Activated naive CD8-positive, alpha-beta T cell treated with anti-CD3 and anti-CD28 coated beads, Interleukin-2, amount 10 ng/mL, durations not matched to agents 7 days and 5 days (primary cell): ENCODE measurements at regions not wholly inside any gene's neighbourhood (a gene's known extent, or its start where the extent isn't known, plus 50 kb on each side); places are given as distances from the start of the nearest gene placed in this dataset.
"Not testable (repeated sequence)": the region's sequence is repeated elsewhere in the genome, so short reads cannot be mapped to it uniquely, and the experiment has no call there.

Experiments used
- ATAC-seq: fragments of 150-1000 bp; cut with Tn5 transposase; one replicate; pipeline ENCODE4 v1.10.0; 2021; ENCODE audit warnings: low read depth, moderate library complexity
- POLR2A ChIA-PET: fragments of 350-600 bp; sonication (Branson Sonifier 250); formaldehyde crosslinking; loops from one replicate; lab custom pipeline; 2021; ENCODE audit warnings: antibody characterized with exemption; lab: Charles Lee
- DNase-seq: peaks from one replicate; pipeline ENCODE4 v3.0.0; 2021
- H3K27ac Mint-ChIP-seq: one replicate; pipeline ENCODE4 v1.8.0; 2022; ENCODE audit warnings: mild to moderate bottlenecking, mixed read lengths
- H3K27me3 Mint-ChIP-seq: one replicate; pipeline ENCODE4 v1.8.0; 2022; ENCODE audit warnings: mild to moderate bottlenecking, moderate library complexity, mixed read lengths
- H3K36me3 Mint-ChIP-seq: one replicate; pipeline ENCODE4 v1.8.0; 2021; ENCODE audit warnings: mild to moderate bottlenecking, mixed read lengths
- H3K4me1 Mint-ChIP-seq: one replicate; pipeline ENCODE4 v1.8.0; 2021; ENCODE audit warnings: mixed read lengths
- H3K4me3 Mint-ChIP-seq: one replicate; pipeline ENCODE4 v1.8.0; 2022; ENCODE audit warnings: mild to moderate bottlenecking, moderate library complexity, mixed read lengths
- H3K9me3 Mint-ChIP-seq: one replicate; pipeline ENCODE4 v1.8.0; 2021; ENCODE audit warnings: mixed read lengths

DNA sequence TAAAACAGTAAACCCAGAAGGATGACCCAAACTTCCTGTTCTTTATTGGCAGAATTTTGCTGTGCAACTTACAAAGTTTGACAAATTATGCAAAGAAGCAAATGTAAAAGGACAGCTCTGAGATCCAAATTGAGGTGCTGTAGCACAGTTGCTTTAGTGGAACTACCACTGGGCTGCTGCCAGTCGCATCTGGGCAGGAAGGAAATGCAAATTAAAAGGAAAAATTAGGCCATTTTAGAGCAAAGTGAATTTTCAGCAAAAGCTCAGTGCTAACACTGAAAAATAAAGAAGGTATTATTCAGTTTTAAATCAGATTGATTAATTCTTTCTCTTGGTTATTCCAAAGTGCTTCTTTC, 104.5 kb downstream of the ZMAT3 start:
- no peak overlapping the region for H3K27ac Mint-ChIP-seq

DNA sequence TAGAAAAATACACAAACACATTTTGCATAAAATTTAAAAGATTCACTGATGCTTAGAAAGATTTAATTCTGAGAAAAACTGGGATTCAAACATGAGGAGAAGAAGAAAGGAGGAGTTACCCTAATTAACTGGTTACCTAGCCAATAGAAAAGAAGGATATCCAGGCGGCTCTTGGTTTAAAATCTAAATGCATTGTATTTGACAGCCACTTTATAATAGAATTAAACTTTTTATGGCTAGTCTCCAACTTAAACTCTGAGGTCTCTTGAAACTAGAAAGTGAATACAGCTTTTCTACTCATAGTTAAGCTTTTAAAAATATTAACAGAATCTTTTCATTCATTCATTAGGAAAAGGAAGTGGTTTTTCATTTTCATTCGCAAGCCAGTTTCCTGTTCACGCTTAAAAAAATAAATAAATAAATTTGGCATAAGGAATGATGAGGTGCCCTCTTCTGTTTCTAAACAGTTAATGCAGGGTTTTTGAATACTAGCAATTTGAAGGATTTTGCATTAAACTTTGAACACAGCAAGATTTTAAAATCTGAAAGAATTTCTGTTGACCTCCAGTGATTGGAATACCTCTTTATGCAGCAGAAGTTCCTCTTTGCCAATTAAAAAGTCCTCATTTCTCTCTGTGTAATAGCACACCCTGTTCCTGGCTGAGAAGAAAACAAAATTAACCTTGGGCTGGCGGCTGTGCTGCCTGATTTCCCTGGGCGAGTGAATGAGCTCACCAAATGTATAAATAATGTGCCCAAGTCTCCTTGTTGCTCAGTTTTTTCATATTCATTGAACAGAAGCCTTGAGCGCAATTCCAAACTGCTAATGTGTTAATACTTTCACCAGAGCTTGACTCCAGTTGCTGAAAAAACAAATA, 105.1 kb downstream of the ZMAT3 start:
- H3K36me3 Mint-ChIP-seq = peaks cover 3% of the 10 kb centered on the region
- DNase-seq (no peak), ATAC-seq (no peak)
- peaks cover 11% of the 10 kb centered on the region for H3K4me1 Mint-ChIP-seq
- peak overlapping the region; percentile 22 for H3K4me3 Mint-ChIP-seq
- H3K9me3 Mint-ChIP-seq = no peaks in the 10 kb centered on the region
- peaks cover 2% of the 10 kb centered on the region for H3K27me3 Mint-ChIP-seq
- POLR2A ChIA-PET = no interaction called here
- no peak overlapping the region for H3K27ac Mint-ChIP-seq

More for the DNA sequence above, 104.5 kb downstream of the ZMAT3 start:
- no peak overlapping the region for H3K4me3 Mint-ChIP-seq
- H3K27me3 Mint-ChIP-seq = peaks cover 2% of the 10 kb centered on the region
- H3K4me1 Mint-ChIP-seq = peaks cover 11% of the 10 kb centered on the region
- H3K36me3 Mint-ChIP-seq = peaks cover 3% of the 10 kb centered on the region
- no peak for ATAC-seq
- POLR2A ChIA-PET = no interaction called here
- no peaks in the 10 kb centered on the region for H3K9me3 Mint-ChIP-seq
- DNase-seq = no peak

DNA sequence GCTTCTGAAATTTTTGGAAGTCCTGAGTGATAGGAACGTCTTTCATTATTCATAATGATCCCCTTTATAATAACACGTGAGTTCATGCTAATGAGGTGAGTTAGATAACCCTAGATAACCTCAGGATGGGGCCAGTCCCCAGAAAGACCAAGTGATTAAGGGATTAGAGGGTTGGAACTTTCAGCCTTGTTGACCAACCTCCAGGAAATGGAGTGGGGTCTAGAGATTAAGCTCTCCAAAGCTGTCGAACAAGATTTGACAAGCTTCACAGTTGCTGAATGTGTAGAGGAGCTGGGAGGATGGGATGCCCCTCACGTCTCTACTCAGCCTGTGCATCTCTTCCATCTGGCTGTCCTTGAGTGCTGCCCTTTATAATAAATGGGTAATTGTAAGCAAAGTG, 107.1 kb downstream of the ZMAT3 start:
- Mint-ChIP-seq H3K36me3 (no peaks in the 10 kb centered on the region), H3K27me3 (peaks cover 2% of the 10 kb centered on the region), H3K9me3 (peaks cover 2% of the 10 kb centered on the region), H3K4me1 (peaks cover 13% of the 10 kb centered on the region), H3K4me3 (no peak overlapping the region), H3K27ac (no peak overlapping the region)
- ATAC-seq (no peak), DNase-seq (no peak)
- POLR2A ChIA-PET = no interaction called here

DNA sequence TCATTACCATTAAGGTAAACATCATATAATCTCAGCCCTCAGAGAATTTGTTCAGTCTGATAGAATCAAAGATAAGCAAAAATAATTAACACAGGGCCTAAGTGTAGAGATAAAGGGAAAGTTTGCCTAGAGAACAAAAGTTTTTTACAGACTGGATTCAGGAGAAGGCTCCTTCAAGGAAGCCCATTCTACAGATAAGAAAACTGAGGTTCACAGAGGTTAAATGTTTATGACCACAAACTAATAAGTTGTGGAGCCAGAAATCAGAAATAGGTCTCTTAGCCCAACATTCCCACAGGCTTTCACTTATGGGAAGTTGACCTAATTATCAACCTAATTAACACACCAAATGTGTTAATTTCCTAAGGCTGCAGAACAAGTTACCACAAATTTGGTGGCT, 110.7 kb downstream of the ZMAT3 start:
- no peaks in the 10 kb centered on the region for H3K27me3 Mint-ChIP-seq
- H3K36me3 Mint-ChIP-seq = no peaks in the 10 kb centered on the region
- H3K4me1 Mint-ChIP-seq = peaks cover 1% of the 10 kb centered on the region
- no peak for DNase-seq
- POLR2A ChIA-PET = no interaction called here
- no peak for ATAC-seq
- no peak overlapping the region for H3K27ac Mint-ChIP-seq
- no peak overlapping the region for H3K4me3 Mint-ChIP-seq
- peaks cover 4% of the 10 kb centered on the region for H3K9me3 Mint-ChIP-seq

DNA sequence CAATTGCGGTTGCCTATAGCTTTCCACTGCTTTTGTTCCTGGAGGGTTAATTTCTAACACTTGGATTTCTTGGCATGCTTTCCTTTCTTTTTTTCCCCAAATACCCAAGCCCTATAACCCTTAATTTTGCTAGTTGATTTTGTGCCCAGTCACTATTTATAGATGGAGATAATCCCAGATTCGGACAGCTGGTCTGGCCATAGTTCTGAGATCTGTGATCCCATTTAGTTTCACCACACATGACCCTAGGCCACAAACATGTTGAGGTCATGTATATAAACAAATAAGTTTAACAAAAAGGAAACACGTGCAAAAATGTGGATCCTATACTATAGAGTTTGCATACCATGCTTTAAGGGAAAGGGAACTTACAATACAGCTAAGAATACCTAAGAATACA, 111.4 kb downstream of the ZMAT3 start:
- Mint-ChIP-seq H3K4me1 (peaks cover 1% of the 10 kb centered on the region), H3K36me3 (no peaks in the 10 kb centered on the region), H3K4me3 (no peak overlapping the region), H3K27ac (no peak overlapping the region), H3K27me3 (no peaks in the 10 kb centered on the region), H3K9me3 (peaks cover 4% of the 10 kb centered on the region)
- POLR2A ChIA-PET = no interaction called here
- ATAC-seq (no peak), DNase-seq (no peak)

DNA sequence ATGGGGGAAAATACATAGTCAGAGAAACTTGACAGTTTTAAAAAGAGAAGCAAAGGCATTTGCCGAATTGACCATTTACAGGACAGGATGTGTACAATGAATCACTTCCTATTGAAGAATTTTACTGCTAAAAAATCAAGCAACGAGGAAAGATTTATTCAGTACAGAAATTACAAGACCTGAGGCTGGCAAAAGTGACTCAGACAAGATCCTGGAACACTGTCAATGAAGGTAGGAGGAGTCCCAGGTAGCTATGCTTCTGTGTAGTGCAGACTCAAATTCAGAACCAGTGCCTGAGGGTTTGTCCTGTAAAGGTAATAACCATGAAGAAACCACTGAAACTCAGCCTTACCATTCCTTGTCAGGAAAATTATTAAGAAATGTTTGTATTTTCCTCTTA, 120.9 kb downstream of the ZMAT3 start:
- ATAC-seq (no peak), DNase-seq (no peak)
- POLR2A ChIA-PET = no interaction called here
- Mint-ChIP-seq H3K4me3 (no peak overlapping the region), H3K27ac (no peak overlapping the region), H3K27me3 (no peaks in the 10 kb centered on the region), H3K9me3 (peaks cover 7% of the 10 kb centered on the region), H3K4me1 (no peaks in the 10 kb centered on the region), H3K36me3 (no peaks in the 10 kb centered on the region)

DNA sequence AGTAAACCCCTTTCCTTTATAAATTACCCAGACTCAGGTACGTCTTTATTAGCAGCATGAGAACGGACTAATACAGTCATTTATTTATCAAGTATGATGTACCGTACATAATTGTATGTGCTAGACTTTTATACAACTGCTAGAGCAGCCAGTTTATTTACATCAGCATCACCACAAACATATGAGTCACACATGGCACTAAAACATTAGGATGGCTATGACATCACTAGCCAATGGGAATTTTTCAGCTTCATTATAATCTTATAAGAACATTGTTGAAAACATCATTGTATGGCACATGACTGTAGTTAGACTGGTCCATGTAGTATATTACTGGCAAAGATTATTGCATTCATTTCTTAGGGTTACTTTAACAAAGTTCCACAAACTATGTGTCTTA, 121.7 kb downstream of the ZMAT3 start:
- no peaks in the 10 kb centered on the region for H3K4me1 Mint-ChIP-seq
- no peak for DNase-seq
- H3K27ac Mint-ChIP-seq = no peak overlapping the region
- peaks cover 7% of the 10 kb centered on the region for H3K9me3 Mint-ChIP-seq
- no peaks in the 10 kb centered on the region for H3K27me3 Mint-ChIP-seq
- no peak overlapping the region for H3K4me3 Mint-ChIP-seq
- POLR2A ChIA-PET = no interaction called here
- no peak for ATAC-seq
- no peaks in the 10 kb centered on the region for H3K36me3 Mint-ChIP-seq

DNA sequence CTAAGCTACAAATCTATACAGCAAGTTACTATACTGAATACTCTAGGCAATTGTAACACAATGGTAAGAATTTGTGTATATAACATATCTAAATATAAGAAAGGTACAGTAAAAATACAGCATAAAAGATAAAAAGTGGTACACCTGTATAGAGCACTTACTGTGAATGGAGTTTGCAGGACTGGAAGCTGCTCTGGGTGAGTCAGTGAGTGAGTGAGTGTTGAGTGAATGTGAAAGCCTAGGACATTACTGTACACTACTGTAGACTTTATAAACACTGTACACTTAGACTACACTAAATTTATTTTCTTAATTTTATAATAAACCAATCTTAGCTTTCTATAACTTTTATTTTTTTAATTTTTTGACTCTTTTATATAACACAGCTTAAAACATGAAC, 123.1 kb downstream of the ZMAT3 start:
- Mint-ChIP-seq H3K27ac (no peak overlapping the region), H3K4me3 (no peak overlapping the region), H3K36me3 (no peaks in the 10 kb centered on the region), H3K9me3 (peaks cover 10% of the 10 kb centered on the region), H3K4me1 (no peaks in the 10 kb centered on the region), H3K27me3 (no peaks in the 10 kb centered on the region)
- POLR2A ChIA-PET = no interaction called here
- ATAC-seq (no peak), DNase-seq (no peak)

DNA sequence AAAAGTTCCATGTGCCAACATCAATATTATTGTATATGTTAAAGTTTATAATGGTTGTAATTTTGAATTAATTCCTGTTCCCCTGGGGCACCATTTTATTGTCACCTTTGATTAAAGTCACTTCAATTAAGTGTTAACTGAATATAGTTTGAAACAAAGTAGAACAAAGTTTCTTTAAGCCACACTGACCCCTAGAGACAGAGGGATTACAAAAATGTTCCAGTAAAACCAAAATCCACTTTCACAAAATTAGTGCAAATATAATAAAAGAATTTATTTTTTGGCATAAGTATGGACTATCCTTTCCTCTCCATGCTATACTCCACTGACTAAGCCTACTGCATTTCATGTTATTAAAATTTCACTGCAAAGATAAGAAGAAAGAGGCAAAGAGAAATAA, 123.9 kb downstream of the ZMAT3 start:
- Mint-ChIP-seq H3K4me1 (no peaks in the 10 kb centered on the region), H3K27me3 (no peaks in the 10 kb centered on the region), H3K9me3 (peaks cover 10% of the 10 kb centered on the region), H3K36me3 (no peaks in the 10 kb centered on the region), H3K27ac (no peak overlapping the region), H3K4me3 (no peak overlapping the region)
- DNase-seq (no peak), ATAC-seq (no peak)
- POLR2A ChIA-PET = no interaction called here

DNA sequence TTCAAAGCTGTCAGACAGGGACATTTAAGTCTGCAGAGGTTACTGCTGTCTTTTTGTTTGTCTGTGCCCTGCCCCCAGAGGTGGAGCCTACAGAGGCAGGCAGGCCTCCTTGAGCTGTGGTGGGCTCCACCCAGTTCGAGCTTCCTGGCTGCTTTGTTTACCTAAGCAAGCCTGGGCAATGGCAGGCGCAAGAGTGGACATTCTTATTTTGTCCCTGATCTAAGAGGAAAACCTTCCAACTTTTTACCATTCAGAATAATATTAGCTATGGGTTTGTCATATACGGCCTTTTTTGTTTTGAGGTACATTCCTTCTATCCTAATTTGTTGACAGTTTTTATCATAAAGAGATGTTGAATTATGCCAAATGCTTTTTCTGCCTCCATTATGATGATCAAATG, 129.3 kb downstream of the ZMAT3 start:
- not testable (repeated sequence) for H3K9me3 Mint-ChIP-seq

DNA sequence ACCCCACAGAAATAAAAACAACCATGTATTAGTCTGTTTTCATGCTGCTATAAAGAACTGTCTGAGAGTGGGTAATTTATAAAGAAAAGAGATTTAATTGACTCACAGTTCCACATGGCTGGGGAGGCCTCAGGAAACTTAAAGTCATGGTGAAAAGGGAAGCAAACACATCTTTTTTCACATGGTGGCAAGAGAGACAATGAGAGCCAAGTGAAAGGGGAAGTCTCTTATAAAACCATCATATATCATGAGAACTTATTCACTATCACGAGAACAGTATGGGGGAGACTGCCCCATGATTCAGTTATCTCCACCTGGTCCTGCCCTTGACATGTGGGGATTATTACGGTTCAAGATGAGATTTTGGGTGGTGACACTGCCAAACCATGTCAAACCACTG, 141.5 kb downstream of the ZMAT3 start:
- ATAC-seq (no peak), DNase-seq (no peak)
- H3K27ac Mint-ChIP-seq = no peak overlapping the region
- no peaks in the 10 kb centered on the region for H3K4me1 Mint-ChIP-seq
- POLR2A ChIA-PET = no interaction called here
- H3K27me3 Mint-ChIP-seq = no peaks in the 10 kb centered on the region
- peaks cover 22% of the 10 kb centered on the region for H3K9me3 Mint-ChIP-seq
- H3K36me3 Mint-ChIP-seq = no peaks in the 10 kb centered on the region
- H3K4me3 Mint-ChIP-seq = no peak overlapping the region

More for the DNA sequence above, 129.3 kb downstream of the ZMAT3 start:
- H3K36me3 Mint-ChIP-seq, H3K4me1 Mint-ChIP-seq, ATAC-seq, POLR2A ChIA-PET, H3K27ac Mint-ChIP-seq, DNase-seq, H3K4me3 Mint-ChIP-seq, H3K27me3 Mint-ChIP-seq: not testable (repeated sequence)

DNA sequence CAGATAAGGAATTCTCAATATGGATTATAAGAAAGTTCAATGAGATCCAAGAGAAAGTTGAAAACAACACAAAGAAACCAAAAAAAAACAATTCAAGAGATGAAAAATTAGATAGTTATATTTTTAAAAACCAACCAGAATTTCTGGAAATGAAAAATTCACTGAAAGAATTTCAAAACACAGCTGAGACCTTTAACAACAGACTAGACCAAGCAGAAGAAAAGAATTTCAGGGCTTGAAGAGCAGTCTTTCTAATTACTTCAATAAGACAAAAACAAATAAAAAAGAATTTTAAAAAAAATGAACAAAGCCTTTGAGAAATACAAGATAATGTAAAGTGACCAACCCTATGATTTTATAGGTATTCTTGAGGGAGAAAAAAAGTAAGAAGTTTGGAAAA, 155.4 kb downstream of the ZMAT3 start:
- POLR2A ChIA-PET = no interaction called here
- Mint-ChIP-seq H3K9me3 (peaks cover 16% of the 10 kb centered on the region), H3K4me1 (no peaks in the 10 kb centered on the region), H3K36me3 (no peaks in the 10 kb centered on the region), H3K27ac (no peak overlapping the region), H3K4me3 (no peak overlapping the region), H3K27me3 (peaks cover 2% of the 10 kb centered on the region)
- no peak for DNase-seq
- ATAC-seq = no peak

DNA sequence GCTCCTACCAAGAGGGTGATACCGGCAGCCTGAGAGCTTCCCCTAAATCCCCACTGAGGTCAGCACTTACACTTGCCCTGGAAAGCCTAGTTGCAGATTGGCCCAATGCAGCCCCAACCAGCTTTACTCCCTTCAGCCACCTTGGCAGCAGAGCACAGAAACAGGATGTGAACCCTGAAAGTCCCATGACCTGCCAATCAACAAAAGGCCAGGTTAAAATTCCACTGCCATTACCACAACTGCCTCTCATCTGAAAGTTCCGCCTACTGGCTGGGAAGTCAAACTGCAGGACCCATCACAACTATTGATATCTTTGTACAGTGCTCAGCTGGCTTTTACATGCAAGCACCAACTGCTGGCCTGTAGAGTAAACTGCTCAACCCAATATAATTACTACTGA, 156.2 kb downstream of the ZMAT3 start:
- no peak for DNase-seq
- POLR2A ChIA-PET = no interaction called here
- no peak for ATAC-seq
- Mint-ChIP-seq H3K27me3 (peaks cover 2% of the 10 kb centered on the region), H3K27ac (no peak overlapping the region), H3K36me3 (no peaks in the 10 kb centered on the region), H3K9me3 (peaks cover 16% of the 10 kb centered on the region), H3K4me3 (no peak overlapping the region), H3K4me1 (no peaks in the 10 kb centered on the region)

DNA sequence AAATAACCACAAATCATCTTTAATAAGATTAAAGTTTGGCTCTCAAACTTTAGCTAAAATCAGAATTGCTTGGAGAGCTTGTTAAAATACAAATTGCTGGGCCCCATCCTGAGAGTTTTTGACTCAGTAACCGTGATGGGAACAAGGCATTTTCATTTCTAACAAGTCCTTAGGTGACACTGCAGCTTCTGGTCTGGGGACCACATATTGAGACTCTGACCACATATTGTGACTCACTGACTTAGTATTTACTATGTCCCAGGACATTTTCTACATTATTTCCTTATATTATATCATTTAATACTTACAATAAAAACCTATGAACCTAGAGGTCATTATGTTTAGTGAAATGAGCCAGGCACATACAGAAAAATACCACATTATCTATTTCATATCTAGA, 164.5 kb downstream of the ZMAT3 start:
- Mint-ChIP-seq H3K27ac (no peak overlapping the region), H3K9me3 (no peaks in the 10 kb centered on the region), H3K4me3 (no peak overlapping the region), H3K36me3 (no peaks in the 10 kb centered on the region), H3K4me1 (no peaks in the 10 kb centered on the region), H3K27me3 (no peaks in the 10 kb centered on the region)
- no peak for ATAC-seq
- POLR2A ChIA-PET = no interaction called here
- DNase-seq = no peak
